Mucosa of descending colon (tissue), 3 donors: ENCODE measurements at regions not wholly inside any gene's neighbourhood (a gene's known extent, or its start where the extent isn't known, plus 50 kb on each side); places are given as distances from the start of the nearest gene placed in this dataset.

ENCODE experiments used
- ATAC-seq: fragments of 200-7000 bp; cut with Tn5 transposase; one replicate; pipeline ENCODE4 v1.9.1; 2020; ENCODE audit warnings: mild to moderate bottlenecking, moderate library complexity
- DNase-seq, 3 donors: peaks; one replicate each; pipeline ENCODE4 v3.0.0-alpha.2; 2020
- H3K36me3 ChIP-seq: fragments of 200-600 bp; one replicate; pipeline ENCODE4 v1.8.0; 2021; ENCODE audit warnings: low read depth, mild to moderate bottlenecking
- H3K4me1 ChIP-seq: fragments of 200-600 bp; one replicate; pipeline ENCODE4 v1.8.0; 2021; ENCODE audit warnings: low read depth, mild to moderate bottlenecking
- H3K4me3 ChIP-seq: fragments of 200-600 bp; one replicate; pipeline ENCODE4 v1.8.0; 2021; ENCODE audit warnings: mild to moderate bottlenecking
- H3K9me3 ChIP-seq: fragments of 200-600 bp; one replicate; pipeline ENCODE4 v1.8.0; 2021; ENCODE audit warnings: mild to moderate bottlenecking
- intact Hi-C, 2 donors: fragments of 100-400 bp; cut with DNase I in 1 of 2; cut with micrococcal nuclease in 1 of 2; formaldehyde crosslinking; loops; one replicate each; pipeline versions ENCODE4 v1.11.0 to v1.11.1; 2022; cut with DNase I, micrococcal nuclease
- TF ChIP-seq, protein P1 (sequence below): fragments of 200-600 bp; IDR thresholded peaks from one replicate; pipeline ENCODE4 v1.8.0; 2022; ENCODE audit warnings: antibody characterized with exemption, mild to moderate bottlenecking
- donor health status: DM: no; HTN: no; CAD: no; lungs with moderate emphysema.
- donor health status: DM: no; HTN: no; CAD: no.
- donor health status: DM: no; HTN: yes; CAD: no.

DNA sequence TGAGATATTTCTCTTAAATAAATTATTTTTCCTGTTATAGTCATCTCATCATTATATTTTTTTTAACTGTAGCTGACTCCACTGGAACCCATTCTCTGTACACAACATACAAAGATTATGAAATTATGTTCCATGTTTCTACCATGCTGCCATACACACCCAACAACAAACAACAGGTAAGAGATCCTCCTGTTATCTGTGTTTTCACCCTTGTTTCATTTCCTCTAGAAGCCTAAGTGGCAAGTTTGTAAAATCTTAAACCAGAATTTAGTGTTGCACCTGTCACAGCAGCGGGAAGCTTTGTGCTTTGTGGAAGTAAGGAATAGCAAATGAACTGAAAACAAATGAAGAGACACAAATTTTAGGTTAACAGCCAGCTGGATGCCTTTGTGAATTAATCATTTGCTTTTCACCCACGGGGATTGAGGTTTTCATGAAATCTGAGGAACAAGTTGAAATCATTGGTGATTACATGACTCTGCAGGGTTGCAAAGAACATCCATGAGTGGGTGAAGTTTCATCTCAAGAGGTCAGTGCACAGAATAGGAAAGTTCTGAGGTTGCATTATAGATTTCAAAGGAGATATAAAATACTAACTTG lies 273.9 kb upstream of the RGS6 start:
- intact Hi-C loops = no loop called here
- DNase-seq (no peak), ATAC-seq (no peak)
- TF ChIP-seq, protein P1, sequence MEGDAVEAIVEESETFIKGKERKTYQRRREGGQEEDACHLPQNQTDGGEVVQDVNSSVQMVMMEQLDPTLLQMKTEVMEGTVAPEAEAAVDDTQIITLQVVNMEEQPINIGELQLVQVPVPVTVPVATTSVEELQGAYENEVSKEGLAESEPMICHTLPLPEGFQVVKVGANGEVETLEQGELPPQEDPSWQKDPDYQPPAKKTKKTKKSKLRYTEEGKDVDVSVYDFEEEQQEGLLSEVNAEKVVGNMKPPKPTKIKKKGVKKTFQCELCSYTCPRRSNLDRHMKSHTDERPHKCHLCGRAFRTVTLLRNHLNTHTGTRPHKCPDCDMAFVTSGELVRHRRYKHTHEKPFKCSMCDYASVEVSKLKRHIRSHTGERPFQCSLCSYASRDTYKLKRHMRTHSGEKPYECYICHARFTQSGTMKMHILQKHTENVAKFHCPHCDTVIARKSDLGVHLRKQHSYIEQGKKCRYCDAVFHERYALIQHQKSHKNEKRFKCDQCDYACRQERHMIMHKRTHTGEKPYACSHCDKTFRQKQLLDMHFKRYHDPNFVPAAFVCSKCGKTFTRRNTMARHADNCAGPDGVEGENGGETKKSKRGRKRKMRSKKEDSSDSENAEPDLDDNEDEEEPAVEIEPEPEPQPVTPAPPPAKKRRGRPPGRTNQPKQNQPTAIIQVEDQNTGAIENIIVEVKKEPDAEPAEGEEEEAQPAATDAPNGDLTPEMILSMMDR = no peak
- Histone ChIP-seq H3K4me3 (no peak overlapping the region), H3K9me3 (no peaks in the 10 kb centered on the region), H3K36me3 (no peaks in the 10 kb centered on the region), H3K4me1 (peaks cover 7% of the 10 kb centered on the region)

DNA sequence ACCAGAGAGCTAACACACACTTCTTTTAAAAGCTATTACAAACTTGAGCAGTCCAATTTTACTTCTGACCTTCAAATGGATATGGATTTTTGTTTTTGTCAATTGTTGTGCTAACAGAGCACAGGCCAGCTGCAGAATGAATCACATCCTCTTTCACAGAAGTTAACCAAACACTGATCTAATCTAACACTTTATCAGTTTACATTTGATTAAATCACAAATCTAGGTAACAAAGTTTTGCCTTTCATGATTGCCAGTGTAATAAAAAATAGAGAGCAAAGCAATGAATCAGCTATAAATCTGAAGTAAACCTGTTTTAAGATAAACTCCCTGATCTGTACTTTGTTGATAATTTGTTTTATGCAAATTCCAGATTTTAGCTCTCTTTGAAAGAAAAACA lies 273.1 kb upstream of the RGS6 start:
- peaks cover 7% of the 10 kb centered on the region for H3K4me1 ChIP-seq
- intact Hi-C loops = no loop called here
- peak; percentile 70 for ATAC-seq
- TF ChIP-seq, protein P1 = no peak
- no peaks in the 10 kb centered on the region for H3K9me3 ChIP-seq
- H3K36me3 ChIP-seq = no peaks in the 10 kb centered on the region
- no peak for DNase-seq
- no peak overlapping the region for H3K4me3 ChIP-seq

DNA sequence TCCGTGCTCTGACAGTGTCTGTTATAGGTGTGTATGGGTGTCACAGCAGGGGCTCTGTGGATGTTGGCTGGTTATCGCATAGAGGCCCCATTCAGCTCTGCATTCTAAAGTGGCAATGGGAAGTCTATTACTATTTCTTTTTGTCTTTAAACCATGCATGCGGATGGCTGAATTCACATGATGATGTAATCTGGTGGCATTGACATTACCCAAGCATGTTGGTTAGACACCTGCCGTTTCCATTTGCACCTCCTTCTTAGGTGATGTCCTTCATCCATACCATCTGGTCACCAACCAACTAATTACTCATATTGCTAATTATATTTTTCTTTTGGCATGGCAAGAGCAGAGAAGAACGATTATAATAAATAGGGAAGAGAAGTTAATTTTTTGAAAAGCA lies 270.8 kb upstream of the RGS6 start:
- H3K9me3 ChIP-seq = no peaks in the 10 kb centered on the region
- DNase-seq = no peak
- intact Hi-C loops = no loop called here
- peaks cover 7% of the 10 kb centered on the region for H3K4me1 ChIP-seq
- H3K36me3 ChIP-seq = no peaks in the 10 kb centered on the region
- TF ChIP-seq, protein P1 = no peak
- ATAC-seq = no peak
- H3K4me3 ChIP-seq = no peak overlapping the region

DNA sequence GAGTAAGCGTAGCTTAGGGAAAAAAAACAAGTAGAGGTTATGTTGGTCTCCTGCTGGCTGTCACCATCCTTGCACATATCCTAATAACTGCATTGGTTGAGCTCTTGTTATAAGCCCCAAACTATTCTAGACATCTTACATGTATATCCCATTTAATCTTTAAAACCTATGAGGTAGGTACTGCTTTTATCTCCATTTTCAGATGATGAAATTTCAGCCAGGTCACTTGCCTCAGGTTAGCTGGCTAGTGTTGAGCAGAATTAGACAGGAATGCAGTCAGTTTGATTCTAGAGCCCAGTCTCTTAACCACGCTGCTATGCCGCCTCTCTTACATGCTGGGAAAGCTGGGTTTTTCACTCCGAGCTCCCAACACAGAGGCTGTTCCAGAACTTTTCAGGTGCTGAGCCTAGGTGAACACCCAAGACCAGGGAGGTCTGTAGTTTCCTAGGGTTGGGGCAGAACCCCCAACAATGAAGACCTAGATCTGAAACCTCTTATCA lies 269.9 kb upstream of the RGS6 start:
- ATAC-seq (no peak), DNase-seq (no peak)
- no peaks in the 10 kb centered on the region for H3K36me3 ChIP-seq
- H3K9me3 ChIP-seq = no peaks in the 10 kb centered on the region
- peaks cover 7% of the 10 kb centered on the region for H3K4me1 ChIP-seq
- intact Hi-C loops = no loop called here
- H3K4me3 ChIP-seq = no peak overlapping the region
- TF ChIP-seq, protein P1 = no peak

DNA sequence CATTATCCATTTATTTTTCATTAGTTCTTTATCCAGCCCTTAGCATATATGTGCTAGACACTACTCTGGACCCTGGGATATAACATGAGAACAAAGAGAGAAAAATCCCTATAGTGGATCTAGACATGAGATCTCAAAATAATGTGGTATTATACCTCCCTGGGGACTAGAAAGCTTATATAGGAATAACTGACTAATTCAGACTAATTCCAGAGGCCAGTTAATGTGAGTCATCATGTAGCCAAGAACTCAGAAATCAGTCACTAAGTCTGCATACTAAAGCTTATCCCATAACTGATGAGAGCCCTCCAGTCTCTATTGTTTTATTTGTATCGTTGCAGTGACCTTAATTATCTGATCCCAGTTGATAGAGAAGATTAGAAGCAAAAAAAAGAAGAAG lies 267.1 kb upstream of the RGS6 start:
- Histone ChIP-seq H3K9me3 (no peaks in the 10 kb centered on the region), H3K4me3 (no peak overlapping the region), H3K36me3 (no peaks in the 10 kb centered on the region), H3K4me1 (no peaks in the 10 kb centered on the region)
- TF ChIP-seq, protein P1 = no peak
- DNase-seq (no peak), ATAC-seq (no peak)
- intact Hi-C loops = no loop called here

DNA sequence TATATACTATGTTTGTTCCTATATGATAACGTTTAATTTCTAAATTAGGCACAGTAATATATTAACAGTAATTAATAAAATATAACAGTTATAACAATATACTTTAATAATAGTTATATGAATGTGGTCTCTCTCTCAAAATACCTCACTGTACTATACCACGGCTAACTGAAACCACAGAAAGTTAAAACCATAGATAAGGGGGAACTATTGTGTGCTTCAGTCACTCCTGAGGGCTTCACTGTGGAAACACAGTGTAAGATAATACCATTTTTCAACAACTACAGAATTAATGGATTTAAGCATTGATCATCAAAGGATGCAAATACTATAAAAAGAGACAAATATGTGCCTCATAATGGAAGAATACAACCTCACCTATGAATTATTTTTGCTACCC lies 266.4 kb upstream of the RGS6 start:
- no peak for ATAC-seq
- Histone ChIP-seq H3K4me1 (no peaks in the 10 kb centered on the region), H3K9me3 (no peaks in the 10 kb centered on the region), H3K4me3 (no peak overlapping the region), H3K36me3 (no peaks in the 10 kb centered on the region)
- TF ChIP-seq, protein P1 = no peak
- intact Hi-C loops = no loop called here
- DNase-seq = no peak
